Tibial artery (tissue), 4 donors: ENCODE measurements at regions not wholly inside any gene's neighbourhood (a gene's known extent, or its start where the extent isn't known, plus 50 kb on each side); places are given as distances from the start of the nearest gene placed in this dataset.

Experiments
- DNase-seq, 2 donors: peaks; one replicate each; pipeline ENCODE4 v3.0.0-alpha.2; 2019
- H3K27ac ChIP-seq, 2 donors: fragments of 200-600 bp; sonication (generic) in 1 of 2; 1 replicate in 1 of 2; 2 replicates in 1 of 2; pipeline ENCODE4 v1.5.1; 2018 to 2019; ENCODE audit warnings: mild to moderate bottlenecking in 1 of 2
- H3K27me3 ChIP-seq, 2 donors: fragments of 200-600 bp; sonication (generic) in 1 of 2; one replicate each; pipeline versions ENCODE4 v1.5.1 to v1.6.0; 2016 to 2019
- H3K36me3 ChIP-seq, 3 donors: fragments of 200-600 bp; sonication (generic) in 2 of 3; one replicate each; pipeline ENCODE4 v1.5.1; 2016 to 2019; ENCODE audit warnings: mild to moderate bottlenecking in 2 of 3
- H3K4me1 ChIP-seq, 4 donors: fragments of 200-600 bp; sonication (generic) in 2 of 4; 1 replicate in 3 of 4; 2 replicates in 1 of 4; pipeline ENCODE4 v1.5.1; 2016 to 2019
- H3K4me3 ChIP-seq, 2 donors: fragments of 200-600 bp; sonication (generic) in 1 of 2; 1 replicate in 1 of 2; 2 replicates in 1 of 2; pipeline ENCODE4 v1.5.1; 2018 to 2019; ENCODE audit warnings: mild to moderate bottlenecking in 2 of 2
- H3K9me3 ChIP-seq, 3 donors: fragments of 200-600 bp; sonication (generic) in 1 of 3; one replicate each; pipeline ENCODE4 v1.5.1; 2016 to 2019
- intact Hi-C: fragments of 100-400 bp; cut with DNase I; formaldehyde crosslinking; loops from one replicate; pipeline ENCODE4 v1.15.0; 2023; ENCODE audit warnings: low total_unique reads
- TF ChIP-seq, protein P1 (sequence below), 2 experiments: fragments of 200-600 bp in 1 of 2; fragments of 450-650 bp in 1 of 2; IDR thresholded peaks; one replicate each; pipeline ENCODE4 v1.5.1; 2017 to 2019; ENCODE audit warnings: antibody characterized with exemption in 2 of 2, mild to moderate bottlenecking in 1 of 2, moderate library complexity in 1 of 2

DNA sequence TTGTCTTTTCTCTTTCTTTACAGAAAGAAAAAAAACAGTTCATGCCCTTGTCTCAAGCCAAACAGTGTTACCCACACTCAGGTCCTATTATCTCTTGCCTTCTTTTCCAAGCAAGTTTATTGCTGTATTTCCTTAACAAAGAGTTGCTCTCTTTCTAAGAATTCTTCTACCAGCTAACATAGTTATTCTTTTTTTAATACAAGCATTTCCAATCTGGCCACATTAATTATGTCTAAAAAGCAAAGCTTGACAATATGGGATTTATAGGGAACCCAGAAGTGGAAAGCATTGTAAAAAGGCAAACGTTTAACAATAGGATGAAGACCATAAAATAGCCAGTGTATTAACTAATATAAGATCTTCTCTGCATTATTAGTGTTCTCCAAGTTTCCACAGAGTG, 272.5 kb upstream of the CWC22 start:
- no peak overlapping the region for H3K27ac ChIP-seq
- no peak for DNase-seq
- no peak overlapping the region for H3K4me3 ChIP-seq
- no peaks in the 10 kb centered on the region for H3K4me1 ChIP-seq
- H3K36me3 ChIP-seq, result no peaks in the 10 kb centered on the region
- intact Hi-C loops, result no loop called here
- TF ChIP-seq, protein P1, sequence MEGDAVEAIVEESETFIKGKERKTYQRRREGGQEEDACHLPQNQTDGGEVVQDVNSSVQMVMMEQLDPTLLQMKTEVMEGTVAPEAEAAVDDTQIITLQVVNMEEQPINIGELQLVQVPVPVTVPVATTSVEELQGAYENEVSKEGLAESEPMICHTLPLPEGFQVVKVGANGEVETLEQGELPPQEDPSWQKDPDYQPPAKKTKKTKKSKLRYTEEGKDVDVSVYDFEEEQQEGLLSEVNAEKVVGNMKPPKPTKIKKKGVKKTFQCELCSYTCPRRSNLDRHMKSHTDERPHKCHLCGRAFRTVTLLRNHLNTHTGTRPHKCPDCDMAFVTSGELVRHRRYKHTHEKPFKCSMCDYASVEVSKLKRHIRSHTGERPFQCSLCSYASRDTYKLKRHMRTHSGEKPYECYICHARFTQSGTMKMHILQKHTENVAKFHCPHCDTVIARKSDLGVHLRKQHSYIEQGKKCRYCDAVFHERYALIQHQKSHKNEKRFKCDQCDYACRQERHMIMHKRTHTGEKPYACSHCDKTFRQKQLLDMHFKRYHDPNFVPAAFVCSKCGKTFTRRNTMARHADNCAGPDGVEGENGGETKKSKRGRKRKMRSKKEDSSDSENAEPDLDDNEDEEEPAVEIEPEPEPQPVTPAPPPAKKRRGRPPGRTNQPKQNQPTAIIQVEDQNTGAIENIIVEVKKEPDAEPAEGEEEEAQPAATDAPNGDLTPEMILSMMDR (IDR thresholded peaks at IDR 0.05), result no peak
- H3K9me3 ChIP-seq, result no peaks in the 10 kb centered on the region
- no peaks in the 10 kb centered on the region for H3K27me3 ChIP-seq

- TF ChIP-seq, protein P1 (IDR thresholded peaks at IDR 0.05), result no peak
- Histone ChIP-seq H3K27ac (no peak overlapping the region), H3K4me1 (no peaks in the 10 kb centered on the region), H3K9me3 (peaks cover 0 to 6% (median 0%) of the 10 kb centered on the region in 3 donors), H3K27me3 (no peaks in the 10 kb centered on the region), H3K4me3 (no peak overlapping the region), H3K36me3 (no peaks in the 10 kb centered on the region)
- intact Hi-C loops, result no loop called here
- DNase-seq, result no peak
Measured at GRCh38 chr2:180276733-180277132, 269.6 kb upstream of the CWC22 start.

- Histone ChIP-seq H3K4me3 (no peak overlapping the region), H3K27me3 (no peaks in the 10 kb centered on the region), H3K36me3 (no peaks in the 10 kb centered on the region), H3K4me1 (no peaks in the 10 kb centered on the region), H3K9me3 (peaks cover 0 to 6% (median 0%) of the 10 kb centered on the region in 3 donors), H3K27ac (no peak overlapping the region)
- TF ChIP-seq, protein P1 (IDR thresholded peaks at IDR 0.05), result no peak
- no peak for DNase-seq
- intact Hi-C loops, result no loop called here
Measured at GRCh38 chr2:180268006-180268405, 260.9 kb upstream of the CWC22 start.

- no peaks in the 10 kb centered on the region for H3K36me3 ChIP-seq
- TF ChIP-seq, protein P1 (IDR thresholded peaks at IDR 0.05), result no peak
- no peak overlapping the region for H3K27ac ChIP-seq
- intact Hi-C loops, result no loop called here
- no peak for DNase-seq
- H3K9me3 ChIP-seq, result no peaks in the 10 kb centered on the region
- H3K4me1 ChIP-seq, result no peaks in the 10 kb centered on the region
- H3K27me3 ChIP-seq, result no peaks in the 10 kb centered on the region
- no peak overlapping the region for H3K4me3 ChIP-seq
Measured at GRCh38 chr2:180261976-180262375, 254.9 kb upstream of the CWC22 start.

DNA sequence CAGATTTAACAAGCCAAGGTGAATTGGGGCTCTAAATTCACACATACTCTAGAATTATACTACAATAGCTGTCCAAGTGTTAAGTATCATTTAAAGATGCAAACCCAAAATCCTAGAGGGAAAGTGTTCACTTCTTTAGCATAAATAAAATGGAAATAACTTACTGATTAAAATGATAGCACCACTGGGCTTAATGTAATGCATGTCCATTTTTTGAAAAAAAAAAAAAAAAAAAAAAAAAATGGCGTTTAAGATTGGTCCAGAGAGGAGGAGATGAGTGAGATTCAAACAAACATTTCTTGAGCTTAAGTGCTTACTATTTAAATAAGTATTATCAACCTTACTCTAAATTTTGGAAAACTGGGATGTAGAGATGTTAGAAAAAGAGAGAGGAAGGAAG, 251.5 kb upstream of the CWC22 start:
- H3K36me3 ChIP-seq, result no peaks in the 10 kb centered on the region
- no peaks in the 10 kb centered on the region for H3K27me3 ChIP-seq
- H3K9me3 ChIP-seq, result no peaks in the 10 kb centered on the region
- intact Hi-C loops, result no loop called here
- TF ChIP-seq, protein P1 (IDR thresholded peaks at IDR 0.05), result no peak
- H3K4me1 ChIP-seq, result no peaks in the 10 kb centered on the region
- no peak for DNase-seq
- H3K27ac ChIP-seq, result no peak overlapping the region
- no peak overlapping the region for H3K4me3 ChIP-seq

GRCh38 chr2:180258041-180258537, 251.0 kb upstream of the CWC22 start:
- no peaks in the 10 kb centered on the region for H3K27me3 ChIP-seq
- TF ChIP-seq, protein P1 (IDR thresholded peaks at IDR 0.05), result no peak
- DNase-seq, result no peak
- no peak overlapping the region for H3K27ac ChIP-seq
- no peaks in the 10 kb centered on the region for H3K4me1 ChIP-seq
- intact Hi-C loops, result no loop called here
- no peaks in the 10 kb centered on the region for H3K36me3 ChIP-seq
- H3K4me3 ChIP-seq, result no peak overlapping the region
- H3K9me3 ChIP-seq, result no peaks in the 10 kb centered on the region
